ENCODE measurements at regions not wholly inside any gene's neighbourhood (a gene's known extent, or its start where the extent isn't known, plus 50 kb on each side); places are given as distances from the start of the nearest gene placed in this dataset.

DNA sequence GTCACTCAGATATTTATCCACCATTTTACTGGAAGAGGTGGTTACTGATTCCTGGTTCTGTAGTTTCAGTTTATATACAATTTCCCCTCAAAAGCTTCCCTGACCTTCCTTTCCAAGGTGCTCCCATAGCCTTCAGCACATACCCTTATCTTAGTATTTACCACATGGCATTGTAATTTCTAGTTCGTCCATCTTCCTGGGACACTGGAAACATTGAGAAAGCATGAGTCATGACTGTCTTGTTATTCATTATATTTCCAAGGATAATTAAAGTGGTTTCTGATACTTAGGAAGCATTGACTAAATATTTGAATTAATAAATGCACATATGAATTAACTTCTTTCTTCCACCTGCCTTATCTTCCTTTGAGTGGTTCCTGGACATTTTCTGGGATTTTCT lies 203.8 kb downstream of the ETAA1 start (continued):
- TF ChIP-seq CTCF (IDR thresholded peaks at IDR 0.05), result no peak
- no peak for TF ChIP-seq CDX4 (CRISPR knock-in tag; IDR thresholded peaks at IDR 0.05; ENCODE audit: borderline replicate concordance)
- no peak for TF ChIP-seq SMAD4 (CRISPR knock-in tag; IDR thresholded peaks at IDR 0.05)

GRCh38 chr2:67604360-67604759 lies 207.2 kb downstream of the ETAA1 start:
- DNase-seq (ENCODE audit: low spot score), result no peak
- no peak overlapping the region for H3K4me3 Mint-ChIP-seq
- POLR2A ChIA-PET, result no interaction called here
- H3K27me3 Mint-ChIP-seq (ENCODE audit: low read depth), result no peaks in the 10 kb centered on the region
- H3K27ac Mint-ChIP-seq, result no peak overlapping the region
- no peak for TF ChIP-seq ZNF138 (CRISPR knock-in tag; conservative IDR thresholded peaks at IDR 0.05)
- no peak for TF ChIP-seq EMX1 (CRISPR knock-in tag; IDR thresholded peaks at IDR 0.05)
- no peak for TF ChIP-seq TEAD4 (CRISPR knock-in tag; IDR thresholded peaks at IDR 0.05)
- no peak for TF ChIP-seq CBFB (CRISPR knock-in tag; IDR thresholded peaks at IDR 0.05; ENCODE audit: low read depth)
- no peaks in the 10 kb centered on the region for H3K36me3 Mint-ChIP-seq
- peak; percentile 49; the same call in 1 of the 2 replicates for ATAC-seq
- H3K4me1 Mint-ChIP-seq, result peaks cover 5% of the 10 kb centered on the region; the same call in 1 of the 2 replicates
- CTCF ChIA-PET, result interaction anchor here (0.6 kb wide), 1 partner anchor 425 kb away, joined by 3 read pairs; no protein-coding TSS in a partner anchor
- no peaks in the 10 kb centered on the region for H3K9me3 Mint-ChIP-seq

- ChIA-PET CTCF (no interaction called here), POLR2A (no interaction called here)
- no peak for TF ChIP-seq GRHL2 (CRISPR knock-in tag; IDR thresholded peaks at IDR 0.05; ENCODE audit: insufficient replicate concordance, severe bottlenecking)
- no peak for TF ChIP-seq RELA (CRISPR knock-in tag; IDR thresholded peaks at IDR 0.05; ENCODE audit: borderline replicate concordance)
- TF ChIP-seq E2F5 (CRISPR knock-in tag; IDR thresholded peaks at IDR 0.05), result no peak
- TF ChIP-seq ZNF512 (CRISPR knock-in tag; IDR thresholded peaks at IDR 0.05; ENCODE audit: borderline replicate concordance), result no peak
- TF ChIP-seq, protein P1, sequence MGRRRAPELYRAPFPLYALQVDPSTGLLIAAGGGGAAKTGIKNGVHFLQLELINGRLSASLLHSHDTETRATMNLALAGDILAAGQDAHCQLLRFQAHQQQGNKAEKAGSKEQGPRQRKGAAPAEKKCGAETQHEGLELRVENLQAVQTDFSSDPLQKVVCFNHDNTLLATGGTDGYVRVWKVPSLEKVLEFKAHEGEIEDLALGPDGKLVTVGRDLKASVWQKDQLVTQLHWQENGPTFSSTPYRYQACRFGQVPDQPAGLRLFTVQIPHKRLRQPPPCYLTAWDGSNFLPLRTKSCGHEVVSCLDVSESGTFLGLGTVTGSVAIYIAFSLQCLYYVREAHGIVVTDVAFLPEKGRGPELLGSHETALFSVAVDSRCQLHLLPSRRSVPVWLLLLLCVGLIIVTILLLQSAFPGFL (CRISPR knock-in tag; IDR thresholded peaks at IDR 0.05; ENCODE audit: borderline replicate concordance), result no peak
- TF ChIP-seq, protein P2, sequence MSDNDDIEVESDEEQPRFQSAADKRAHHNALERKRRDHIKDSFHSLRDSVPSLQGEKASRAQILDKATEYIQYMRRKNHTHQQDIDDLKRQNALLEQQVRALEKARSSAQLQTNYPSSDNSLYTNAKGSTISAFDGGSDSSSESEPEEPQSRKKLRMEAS (CRISPR knock-in tag; IDR thresholded peaks at IDR 0.05), result no peak
- TF ChIP-seq NFE2L1 (CRISPR knock-in tag; IDR thresholded peaks at IDR 0.05), result no peak
- no peak for TF ChIP-seq FOXK1 (CRISPR knock-in tag; IDR thresholded peaks at IDR 0.05)
- TF ChIP-seq OVOL2 (CRISPR knock-in tag; IDR thresholded peaks at IDR 0.05; ENCODE audit: borderline replicate concordance), result no peak
- TF ChIP-seq, protein P3, sequence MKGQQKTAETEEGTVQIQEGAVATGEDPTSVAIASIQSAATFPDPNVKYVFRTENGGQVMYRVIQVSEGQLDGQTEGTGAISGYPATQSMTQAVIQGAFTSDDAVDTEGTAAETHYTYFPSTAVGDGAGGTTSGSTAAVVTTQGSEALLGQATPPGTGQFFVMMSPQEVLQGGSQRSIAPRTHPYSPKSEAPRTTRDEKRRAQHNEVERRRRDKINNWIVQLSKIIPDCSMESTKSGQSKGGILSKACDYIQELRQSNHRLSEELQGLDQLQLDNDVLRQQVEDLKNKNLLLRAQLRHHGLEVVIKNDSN (CRISPR knock-in tag; IDR thresholded peaks at IDR 0.05), result no peak
- TF ChIP-seq EMX1 (CRISPR knock-in tag; IDR thresholded peaks at IDR 0.05), result no peak
- TF ChIP-seq FOXJ3 (CRISPR knock-in tag; IDR thresholded peaks at IDR 0.05; ENCODE audit: borderline replicate concordance), result no peak
- TF ChIP-seq SMAD4 (CRISPR knock-in tag; IDR thresholded peaks at IDR 0.05), result no peak
- TF ChIP-seq JAZF1 (CRISPR knock-in tag; IDR thresholded peaks at IDR 0.05), result no peak
- DNase-seq (ENCODE audit: low spot score) (no peak), ATAC-seq (peak; percentile 26; the same call in 1 of the 2 replicates)
- Mint-ChIP-seq H3K36me3 (no peaks in the 10 kb centered on the region), H3K9me3 (no peaks in the 10 kb centered on the region), H3K27ac (no peak overlapping the region), H3K4me1 (no peaks in the 10 kb centered on the region), H3K27me3 (ENCODE audit: low read depth) (no peaks in the 10 kb centered on the region), H3K4me3 (no peak overlapping the region)
Observed at GRCh38 chr2:67612576-67613042, 215.5 kb downstream of the ETAA1 start.
